Cardiac septum (tissue), 1 donor: ENCODE measurements at regions not wholly inside any gene's neighbourhood (a gene's known extent, or its start where the extent isn't known, plus 50 kb on each side); places are given as distances from the start of the nearest gene placed in this dataset.

ENCODE experiments used
- DNase-seq: peaks from one replicate; pipeline ENCODE4 v3.0.0-alpha.2; 2020; ENCODE audit warnings: low spot score
- intact Hi-C: fragments of 100-400 bp; cut with DNase I; formaldehyde crosslinking; loops from one replicate; pipeline ENCODE4 v1.14.0; 2022
- donor health status: DM: no; HTN: no; CAD: no.

GRCh38 chr9:29800821-29801220, 2227.5 kb upstream of the C9orf72 start:
- intact Hi-C loops = no loop called here
- no peak for DNase-seq

- intact Hi-C loops = no loop called here
- no peak for DNase-seq
Observed at GRCh38 chr9:29802454-29802853, 2229.2 kb upstream of the C9orf72 start.

- intact Hi-C loops = no loop called here
- DNase-seq = no peak
Observed at GRCh38 chr9:29806937-29807618, 2233.8 kb upstream of the C9orf72 start.

GRCh38 chr9:29816954-29817703, 2243.8 kb upstream of the C9orf72 start:
- intact Hi-C loops = no loop called here
- no peak for DNase-seq

GRCh38 chr9:29822458-29822857, 2249.2 kb upstream of the C9orf72 start:
- intact Hi-C loops = no loop called here

GRCh38 chr9:29826421-29826820, 2253.1 kb upstream of the C9orf72 start:
- intact Hi-C loops = no loop called here
- no peak for DNase-seq

More at GRCh38 chr9:29822458-29822857, 2249.2 kb upstream of the C9orf72 start:
- DNase-seq = no peak

- intact Hi-C loops = no loop called here
- DNase-seq = no peak
Observed at GRCh38 chr9:29830821-29831220, 2257.5 kb upstream of the C9orf72 start.

- intact Hi-C loops = no loop called here
- no peak for DNase-seq
Observed at GRCh38 chr9:29838491-29839020, 2265.3 kb upstream of the C9orf72 start.

- intact Hi-C loops = no loop called here
- no peak for DNase-seq
Observed at GRCh38 chr9:29844251-29844650, 2271.0 kb upstream of the C9orf72 start.

- intact Hi-C loops = no loop called here
- DNase-seq = no peak
Observed at GRCh38 chr9:29850664-29851063, 2277.4 kb upstream of the C9orf72 start.

- DNase-seq = no peak
- intact Hi-C loops = no loop called here
Observed at GRCh38 chr9:29861803-29862202, 2288.5 kb upstream of the C9orf72 start.

GRCh38 chr9:29865764-29866313, 2292.6 kb upstream of the C9orf72 start:
- intact Hi-C loops = no loop called here
- no peak for DNase-seq

- DNase-seq = no peak
- intact Hi-C loops = no loop called here
Observed at GRCh38 chr9:29866556-29866955, 2293.3 kb upstream of the C9orf72 start.

GRCh38 chr9:29873579-29873978, 2300.3 kb upstream of the C9orf72 start:
- intact Hi-C loops = no loop called here
- no peak for DNase-seq

GRCh38 chr9:29875547-29875946, 2302.3 kb upstream of the C9orf72 start:
- intact Hi-C loops = no loop called here
- DNase-seq = no peak

GRCh38 chr9:29882767-29883166, 2309.5 kb upstream of the C9orf72 start:
- intact Hi-C loops = no loop called here
- no peak for DNase-seq

- intact Hi-C loops = no loop called here
Observed at GRCh38 chr9:29906065-29906464, 2332.8 kb upstream of the C9orf72 start.

GRCh38 chr9:29928072-29928471, 2354.8 kb upstream of the C9orf72 start:
- intact Hi-C loops = no loop called here
- no peak for DNase-seq

More at GRCh38 chr9:29906065-29906464, 2332.8 kb upstream of the C9orf72 start:
- no peak for DNase-seq

- no peak for DNase-seq
- intact Hi-C loops = no loop called here
Observed at GRCh38 chr9:29939559-29939958, 2366.3 kb upstream of the C9orf72 start.

- DNase-seq = no peak
- intact Hi-C loops = no loop called here
Observed at GRCh38 chr9:29945012-29945411, 2371.7 kb upstream of the C9orf72 start.

- no peak for DNase-seq
- intact Hi-C loops = no loop called here
Observed at GRCh38 chr9:29958469-29958868, 2385.2 kb upstream of the C9orf72 start.
